Transverse colon (tissue), 4 donors: ENCODE measurements at regions not wholly inside any gene's neighbourhood (a gene's known extent, or its start where the extent isn't known, plus 50 kb on each side); places are given as distances from the start of the nearest gene placed in this dataset.

Experiments used
- POLR2A ChIP-seq: fragments of 450-650 bp; IDR thresholded peaks from one replicate; pipeline ENCODE4 v1.6.1; 2016; ENCODE audit warnings: antibody characterized with exemption, mild to moderate bottlenecking, moderate library complexity
- POLR2AphosphoS5 ChIP-seq, 3 donors: sonication (generic); formaldehyde crosslinking; IDR thresholded peaks; one replicate each; pipeline ENCODE4 v1.6.1; 2016; ENCODE audit warnings: antibody characterized with exemption in 3 of 3
- TF ChIP-seq, protein P1 (sequence below), 5 experiments: fragments of 200-600 bp in 3 of 5; fragments of 450-650 bp in 2 of 5; sonication (generic) in 3 of 5; IDR thresholded peaks; 1 replicate in 2 of 5; 2 replicates in 3 of 5; pipeline ENCODE4 v1.5.1; 2016 to 2017; ENCODE audit warnings: antibody characterized with exemption in 5 of 5, inconsistent platforms in 3 of 5, mild to moderate bottlenecking in 2 of 5, moderate library complexity in 1 of 5

DNA sequence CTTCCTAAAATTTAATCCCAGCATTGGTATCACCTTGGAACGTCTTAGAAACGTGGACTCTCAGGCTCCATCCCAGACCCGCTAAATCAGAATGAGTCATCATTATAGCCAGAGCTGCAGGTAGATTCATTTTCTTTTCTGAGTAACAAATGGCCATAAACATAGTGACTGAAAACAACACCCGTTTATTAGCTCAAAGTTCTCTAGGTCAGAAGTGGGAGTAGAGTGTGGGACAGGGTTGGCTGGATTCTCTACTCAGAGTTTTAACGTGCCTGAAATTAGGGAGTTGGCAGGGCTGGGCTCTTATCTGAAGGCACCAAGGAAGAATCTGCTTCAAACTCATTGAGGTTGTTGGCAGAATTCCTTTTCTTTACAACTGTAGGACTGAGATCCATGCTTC, 101.8 kb upstream of the C1QTNF7 start:
- TF ChIP-seq, protein P1, sequence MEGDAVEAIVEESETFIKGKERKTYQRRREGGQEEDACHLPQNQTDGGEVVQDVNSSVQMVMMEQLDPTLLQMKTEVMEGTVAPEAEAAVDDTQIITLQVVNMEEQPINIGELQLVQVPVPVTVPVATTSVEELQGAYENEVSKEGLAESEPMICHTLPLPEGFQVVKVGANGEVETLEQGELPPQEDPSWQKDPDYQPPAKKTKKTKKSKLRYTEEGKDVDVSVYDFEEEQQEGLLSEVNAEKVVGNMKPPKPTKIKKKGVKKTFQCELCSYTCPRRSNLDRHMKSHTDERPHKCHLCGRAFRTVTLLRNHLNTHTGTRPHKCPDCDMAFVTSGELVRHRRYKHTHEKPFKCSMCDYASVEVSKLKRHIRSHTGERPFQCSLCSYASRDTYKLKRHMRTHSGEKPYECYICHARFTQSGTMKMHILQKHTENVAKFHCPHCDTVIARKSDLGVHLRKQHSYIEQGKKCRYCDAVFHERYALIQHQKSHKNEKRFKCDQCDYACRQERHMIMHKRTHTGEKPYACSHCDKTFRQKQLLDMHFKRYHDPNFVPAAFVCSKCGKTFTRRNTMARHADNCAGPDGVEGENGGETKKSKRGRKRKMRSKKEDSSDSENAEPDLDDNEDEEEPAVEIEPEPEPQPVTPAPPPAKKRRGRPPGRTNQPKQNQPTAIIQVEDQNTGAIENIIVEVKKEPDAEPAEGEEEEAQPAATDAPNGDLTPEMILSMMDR (IDR thresholded peaks at IDR 0.05) = no peak
- TF ChIP-seq POLR2AphosphoS5 (IDR thresholded peaks at IDR 0.05) (no peak), POLR2A (no peak)
